GM21367 (cell line): ENCODE measurements at regions not wholly inside any gene's neighbourhood (a gene's known extent, or its start where the extent isn't known, plus 50 kb on each side); places are given as distances from the start of the nearest gene placed in this dataset.

Experiments used
- ATAC-seq: cut with Tn5 transposase; IDR thresholded peaks from one replicate; pipeline ENCODE4 v1.9.1; 2021; ENCODE audit not compliant: unreplicated experiment

- ATAC-seq = no peak
Measured at GRCh38 chr6:88558981-88559380, 392.8 kb upstream of the CNR1 start.

- ATAC-seq = no peak
Measured at GRCh38 chr6:88556663-88557062, 390.5 kb upstream of the CNR1 start.

GRCh38 chr6:88548891-88549505, 382.9 kb upstream of the CNR1 start:
- ATAC-seq = no peak

- ATAC-seq = no peak
Measured at GRCh38 chr6:88547768-88548167, 381.6 kb upstream of the CNR1 start.

- no peak for ATAC-seq
Measured at GRCh38 chr6:88545991-88546390, 379.8 kb upstream of the CNR1 start.

- ATAC-seq = no peak
Measured at GRCh38 chr6:88544986-88545612, 379.0 kb upstream of the CNR1 start.

- ATAC-seq = no peak
Measured at GRCh38 chr6:88539295-88539764, 373.2 kb upstream of the CNR1 start.

GRCh38 chr6:88538840-88539239, 372.7 kb upstream of the CNR1 start:
- no peak for ATAC-seq

GRCh38 chr6:88538130-88538706, 372.1 kb upstream of the CNR1 start:
- ATAC-seq = no peak

GRCh38 chr6:88536071-88536625, 370.0 kb upstream of the CNR1 start:
- ATAC-seq = no peak

GRCh38 chr6:88535306-88535705, 369.2 kb upstream of the CNR1 start:
- no peak for ATAC-seq

GRCh38 chr6:88532241-88532860, 366.2 kb upstream of the CNR1 start:
- ATAC-seq = no peak

- ATAC-seq = no peak
Measured at GRCh38 chr6:88529726-88530125, 363.6 kb upstream of the CNR1 start.

GRCh38 chr6:88520445-88520844, 354.3 kb upstream of the CNR1 start:
- ATAC-seq = no peak

- ATAC-seq = no peak
Measured at GRCh38 chr6:88520017-88520338, 353.8 kb upstream of the CNR1 start.

- ATAC-seq = no peak
Measured at GRCh38 chr6:88519301-88520016, 353.3 kb upstream of the CNR1 start.

- ATAC-seq = no peak
Measured at GRCh38 chr6:88517737-88518136, 351.6 kb upstream of the CNR1 start.

GRCh38 chr6:88513920-88514319, 347.8 kb upstream of the CNR1 start:
- ATAC-seq = no peak

GRCh38 chr6:88513471-88513870, 347.3 kb upstream of the CNR1 start:
- no peak for ATAC-seq

GRCh38 chr6:88512951-88513350, 346.8 kb upstream of the CNR1 start:
- ATAC-seq = no peak

- ATAC-seq = no peak
Measured at GRCh38 chr6:88502391-88502790, 336.2 kb upstream of the CNR1 start.
